GM12872 (cell line): ENCODE measurements at regions not wholly inside any gene's neighbourhood (a gene's known extent, or its start where the extent isn't known, plus 50 kb on each side); places are given as distances from the start of the nearest gene placed in this dataset.

ENCODE experiments used
- CTCF ChIP-seq: IDR thresholded peaks from 3 replicates; pipeline ENCODE4 v1.5.1; 2011; ENCODE audit warnings: low read depth, mild to moderate bottlenecking, low read length, moderate library complexity; ENCODE audit not compliant: insufficient read depth

DNA sequence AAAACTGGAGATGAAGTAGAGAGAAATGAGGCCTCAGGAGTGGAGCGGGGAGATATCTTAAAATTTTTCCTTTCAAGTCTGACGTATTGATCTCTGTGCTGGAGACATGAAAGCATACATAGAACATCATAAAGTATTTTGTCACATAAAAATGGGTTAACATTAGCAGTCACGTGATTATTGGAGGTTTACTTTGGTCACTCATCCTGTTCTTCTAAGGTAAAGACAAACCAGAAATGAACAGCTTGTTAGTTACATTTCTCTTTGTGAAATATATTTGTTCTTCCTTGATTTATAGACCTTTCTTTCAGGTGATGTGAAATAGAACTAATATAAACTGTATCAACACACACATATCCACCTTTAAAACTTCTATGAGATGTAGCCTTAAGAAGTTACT lies 324.1 kb downstream of the SQOR start:
- TF ChIP-seq CTCF = no peak

- no peak for TF ChIP-seq CTCF
Observed at GRCh38 chr15:45962733-45963132, 327.9 kb downstream of the SQOR start.

- TF ChIP-seq CTCF = no peak
Observed at GRCh38 chr15:45970542-45970941, 335.7 kb downstream of the SQOR start.

GRCh38 chr15:45980366-45980765 lies 345.5 kb downstream of the SQOR start:
- no peak for TF ChIP-seq CTCF

DNA sequence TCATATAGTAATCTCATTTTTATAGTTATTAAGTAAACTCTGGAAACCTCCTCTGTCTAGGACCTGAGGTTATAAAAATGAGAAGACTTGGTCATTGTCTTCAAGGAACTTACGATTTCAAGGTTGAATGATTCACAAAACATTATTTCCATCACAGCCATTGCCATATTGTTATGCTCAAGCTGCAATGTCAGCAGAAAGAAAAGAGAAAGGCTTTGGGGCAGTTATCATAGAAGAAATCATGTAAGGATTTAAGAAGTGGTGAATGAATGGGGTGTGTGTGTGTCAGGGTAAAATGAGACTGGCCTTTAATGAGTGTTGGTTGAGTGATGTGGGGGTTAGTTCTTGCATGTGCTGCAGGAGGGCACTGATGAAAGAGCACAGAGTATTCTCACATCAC lies 346.8 kb downstream of the SQOR start:
- TF ChIP-seq CTCF = no peak

- TF ChIP-seq CTCF = no peak
Observed at GRCh38 chr15:45991863-45992262, 357.0 kb downstream of the SQOR start.

DNA sequence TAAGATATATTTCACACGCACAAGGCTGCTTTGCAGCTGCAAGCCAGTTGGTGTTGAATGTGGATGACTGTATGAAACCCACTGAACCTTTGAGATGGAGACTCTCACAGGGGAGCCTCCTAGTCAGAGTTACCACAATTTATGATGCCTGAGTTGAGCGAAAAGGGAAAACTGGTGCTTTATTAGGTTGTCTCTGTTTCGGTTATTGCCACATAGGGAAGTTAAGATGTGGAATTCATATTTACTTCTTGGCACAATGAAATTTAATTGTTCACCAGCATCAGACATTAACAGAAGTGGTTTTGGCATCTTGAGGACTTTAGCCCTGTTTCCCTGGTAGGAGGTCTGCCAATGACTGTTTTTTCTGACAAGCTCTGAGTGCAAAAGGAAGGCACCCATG lies 358.2 kb downstream of the SQOR start:
- TF ChIP-seq CTCF = no peak

GRCh38 chr15:45993508-45993907 lies 358.7 kb downstream of the SQOR start:
- no peak for TF ChIP-seq CTCF
